SU-DHL-6 (cell line): ENCODE measurements at regions not wholly inside any gene's neighbourhood (a gene's known extent, or its start where the extent isn't known, plus 50 kb on each side); places are given as distances from the start of the nearest gene placed in this dataset.

Source experiments
- H2AFZ ChIP-seq: fragments of 200-600 bp; sonication (generic); 2 replicates; pipeline ENCODE4 v1.6.1; 2014; ENCODE audit warnings: low read depth, mild to moderate bottlenecking, moderate library complexity, mixed read lengths, antibody characterized with exemption, low read length; ENCODE audit not compliant: severe bottlenecking
- H3F3A ChIP-seq: fragments of 200-600 bp; shearing (Covaris generic); 2 replicates; pipeline ENCODE4 v1.6.0; 2016; ENCODE audit warnings: antibody characterized with exemption, mild to moderate bottlenecking; ENCODE audit not compliant: insufficient read depth
- H3K27ac ChIP-seq: fragments of 200-600 bp; sonication (generic); 2 replicates; pipeline ENCODE4 v1.5.1; 2016; ENCODE audit warnings: low read depth, mild to moderate bottlenecking, low read length, moderate library complexity, mixed read lengths
- H3K27me3 ChIP-seq: fragments of 200-600 bp; sonication (generic), shearing (Covaris generic); 2 replicates; pipeline ENCODE4 v1.6.0; 2014; ENCODE audit warnings: mild to moderate bottlenecking, low read length
- H3K36me3 ChIP-seq: fragments of 200-600 bp; sonication (generic); 2 replicates; pipeline ENCODE4 v1.6.1; 2014; ENCODE audit warnings: mild to moderate bottlenecking, low read length, mixed read lengths
- H3K4me2 ChIP-seq: fragments of 300-600, 200-600 bp; shearing (Covaris generic), sonication (generic); 2 replicates; pipeline ENCODE4 v1.6.0; 2014; ENCODE audit warnings: low read length, low read depth, mild to moderate bottlenecking; ENCODE audit not compliant: poor library complexity, severe bottlenecking
- H3K4me3 ChIP-seq: fragments of 200-600 bp; sonication (generic); 2 replicates; pipeline ENCODE4 v1.5.1; 2014; ENCODE audit warnings: antibody characterized with exemption, low read length, mild to moderate bottlenecking, mixed read lengths; ENCODE audit not compliant: insufficient read depth, poor library complexity, severe bottlenecking
- H3K79me2 ChIP-seq: fragments of 200-600 bp; sonication (generic); 2 replicates; pipeline ENCODE4 v1.6.1; 2014; ENCODE audit warnings: mild to moderate bottlenecking, low read length, moderate library complexity; ENCODE audit not compliant: insufficient read depth
- H3K9ac ChIP-seq: fragments of 200-600 bp; sonication (generic); 2 replicates; pipeline ENCODE4 v1.7.0; 2014; ENCODE audit warnings: mild to moderate bottlenecking, low read length
- H3K9me2 ChIP-seq: fragments of 200-600 bp; sonication (generic); replicated peaks from 2 replicates; pipeline ENCODE4 v1.6.1; 2014; ENCODE audit warnings: low read length; ENCODE audit not compliant: insufficient read depth
- H3K9me3 ChIP-seq: fragments of 200-600 bp; sonication (generic); 2 replicates; pipeline ENCODE4 v1.6.1; 2014; ENCODE audit warnings: low read length, mixed read lengths; ENCODE audit not compliant: insufficient read depth
- H4K20me1 ChIP-seq: fragments of 200-600 bp; sonication (generic); 2 replicates; pipeline ENCODE4 v1.6.1; 2014; ENCODE audit warnings: low read depth, mild to moderate bottlenecking, antibody characterized with exemption, low read length, moderate library complexity, mixed read lengths
- CTCF ChIP-seq: fragments of 200-600 bp; sonication (generic); IDR thresholded peaks from one replicate; pipeline ENCODE4 v1.5.1; 2017; ENCODE audit warnings: antibody characterized with exemption, mild to moderate bottlenecking, low read length, moderate library complexity; ENCODE audit not compliant: insufficient read depth, poor library complexity, severe bottlenecking
- EZH2phosphoT487 ChIP-seq: fragments of 200-600 bp; sonication (generic), shearing (Covaris generic); conservative IDR thresholded peaks from 2 replicates; pipeline ENCODE4 v1.6.1; 2018; ENCODE audit warnings: mild to moderate bottlenecking, antibody characterized with exemption, low read length, moderate library complexity, mixed read lengths

DNA sequence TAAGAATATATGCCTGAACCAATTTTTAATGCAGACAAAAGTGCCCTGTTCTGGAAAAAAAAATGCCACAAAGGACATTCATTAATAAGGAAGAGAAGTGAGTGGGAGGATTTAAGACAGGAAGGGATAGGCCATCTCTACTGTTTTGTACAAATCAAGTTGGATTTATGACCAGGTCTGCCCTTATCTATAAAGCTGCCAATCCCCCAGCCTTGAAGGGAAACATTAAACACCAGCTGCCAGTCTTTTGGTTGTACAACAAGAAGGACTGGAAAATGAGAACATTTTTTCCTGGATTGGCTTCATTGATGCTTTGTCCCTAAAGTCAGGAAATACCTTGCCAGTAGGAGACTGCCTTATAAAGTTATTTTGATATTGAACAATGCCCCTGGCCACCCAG, 444.0 kb downstream of the NPHP4 start:
- no peaks in the 10 kb centered on the region for H3F3A ChIP-seq
- no peaks in the 10 kb centered on the region for H4K20me1 ChIP-seq
- H3K79me2 ChIP-seq: no peaks in the 10 kb centered on the region
- no peak for TF ChIP-seq CTCF
- H3K9me3 ChIP-seq: no peaks in the 10 kb centered on the region
- no peaks in the 10 kb centered on the region for H3K27me3 ChIP-seq
- H3K4me3 ChIP-seq: no peak overlapping the region
- no peak overlapping the region for H2AFZ ChIP-seq
- no peaks in the 10 kb centered on the region for H3K9me2 ChIP-seq
- no peak overlapping the region for H3K9ac ChIP-seq
- no peaks in the 10 kb centered on the region for H3K36me3 ChIP-seq
- H3K27ac ChIP-seq: no peak overlapping the region
- H3K4me2 ChIP-seq: no peak overlapping the region

GRCh38 chr1:5543235-5543634, 449.0 kb downstream of the NPHP4 start:
- Histone ChIP-seq H3K9me3 (no peaks in the 10 kb centered on the region), H3K4me2 (no peak overlapping the region), H3K4me3 (no peak overlapping the region), H3K36me3 (no peaks in the 10 kb centered on the region), H4K20me1 (no peaks in the 10 kb centered on the region), H3F3A (no peaks in the 10 kb centered on the region), H3K9ac (no peak overlapping the region), H3K79me2 (no peaks in the 10 kb centered on the region), H3K27me3 (no peaks in the 10 kb centered on the region), H3K27ac (no peak overlapping the region), H3K9me2 (no peaks in the 10 kb centered on the region), H2AFZ (no peak overlapping the region)
- TF ChIP-seq CTCF (no peak), EZH2phosphoT487 (no peak)

- no peaks in the 10 kb centered on the region for H3K9me3 ChIP-seq
- H3K4me2 ChIP-seq: no peak overlapping the region
- H3K9ac ChIP-seq: no peak overlapping the region
- H4K20me1 ChIP-seq: no peaks in the 10 kb centered on the region
- no peak overlapping the region for H3K4me3 ChIP-seq
- no peak overlapping the region for H3K27ac ChIP-seq
- no peak overlapping the region for H2AFZ ChIP-seq
- H3K27me3 ChIP-seq: no peaks in the 10 kb centered on the region
- no peaks in the 10 kb centered on the region for H3K36me3 ChIP-seq
- no peaks in the 10 kb centered on the region for H3F3A ChIP-seq
- H3K9me2 ChIP-seq: no peaks in the 10 kb centered on the region
- TF ChIP-seq EZH2phosphoT487 (no peak), CTCF (no peak)
- H3K79me2 ChIP-seq: no peaks in the 10 kb centered on the region
Measured at GRCh38 chr1:5532811-5533210, 459.4 kb downstream of the NPHP4 start.
